ENCODE measurements at regions not wholly inside any gene's neighbourhood (a gene's known extent, or its start where the extent isn't known, plus 50 kb on each side); places are given as distances from the start of the nearest gene placed in this dataset.

- RAD21 ChIA-PET (ENCODE audit: low non-redundant PET in 1 of 2, low total read pairs in 2 of 2, uncharacterized antibody in 2 of 2, unreplicated experiment in 2 of 2), result no interaction called here
- no peak overlapping the region for H3K4me3 ChIP-seq (replicated peaks in 1 of 2; ENCODE audit: low read depth in 1 of 2, low read length in 2 of 2)
- no peaks in the 10 kb centered on the region for H3K79me2 ChIP-seq (ENCODE audit: insufficient read depth, low read length)
- TF ChIP-seq, protein P1, sequence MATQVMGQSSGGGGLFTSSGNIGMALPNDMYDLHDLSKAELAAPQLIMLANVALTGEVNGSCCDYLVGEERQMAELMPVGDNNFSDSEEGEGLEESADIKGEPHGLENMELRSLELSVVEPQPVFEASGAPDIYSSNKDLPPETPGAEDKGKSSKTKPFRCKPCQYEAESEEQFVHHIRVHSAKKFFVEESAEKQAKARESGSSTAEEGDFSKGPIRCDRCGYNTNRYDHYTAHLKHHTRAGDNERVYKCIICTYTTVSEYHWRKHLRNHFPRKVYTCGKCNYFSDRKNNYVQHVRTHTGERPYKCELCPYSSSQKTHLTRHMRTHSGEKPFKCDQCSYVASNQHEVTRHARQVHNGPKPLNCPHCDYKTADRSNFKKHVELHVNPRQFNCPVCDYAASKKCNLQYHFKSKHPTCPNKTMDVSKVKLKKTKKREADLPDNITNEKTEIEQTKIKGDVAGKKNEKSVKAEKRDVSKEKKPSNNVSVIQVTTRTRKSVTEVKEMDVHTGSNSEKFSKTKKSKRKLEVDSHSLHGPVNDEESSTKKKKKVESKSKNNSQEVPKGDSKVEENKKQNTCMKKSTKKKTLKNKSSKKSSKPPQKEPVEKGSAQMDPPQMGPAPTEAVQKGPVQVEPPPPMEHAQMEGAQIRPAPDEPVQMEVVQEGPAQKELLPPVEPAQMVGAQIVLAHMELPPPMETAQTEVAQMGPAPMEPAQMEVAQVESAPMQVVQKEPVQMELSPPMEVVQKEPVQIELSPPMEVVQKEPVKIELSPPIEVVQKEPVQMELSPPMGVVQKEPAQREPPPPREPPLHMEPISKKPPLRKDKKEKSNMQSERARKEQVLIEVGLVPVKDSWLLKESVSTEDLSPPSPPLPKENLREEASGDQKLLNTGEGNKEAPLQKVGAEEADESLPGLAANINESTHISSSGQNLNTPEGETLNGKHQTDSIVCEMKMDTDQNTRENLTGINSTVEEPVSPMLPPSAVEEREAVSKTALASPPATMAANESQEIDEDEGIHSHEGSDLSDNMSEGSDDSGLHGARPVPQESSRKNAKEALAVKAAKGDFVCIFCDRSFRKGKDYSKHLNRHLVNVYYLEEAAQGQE (IDR thresholded peaks at IDR 0.05; ENCODE audit: low read depth), result no peak
- no peak for TF ChIP-seq ZFX (IDR thresholded peaks at IDR 0.05)
- TF ChIP-seq SRF (IDR thresholded peaks at IDR 0.05; ENCODE audit: low read depth), result no peak
- TF ChIP-seq POLR2A (IDR thresholded peaks at IDR 0.05; ENCODE audit: borderline replicate concordance, extremely low read depth, insufficient read depth, insufficient read length), result no peak
- TF ChIP-seq SP1 (IDR thresholded peaks at IDR 0.05; ENCODE audit: low read depth), result no peak
- no peak for TF ChIP-seq EZH2 (IDR thresholded peaks at IDR 0.05)
- no peak for TF ChIP-seq ELF1 (IDR thresholded peaks at IDR 0.05; ENCODE audit: borderline replicate concordance, low read depth)
- TF ChIP-seq POLR2AphosphoS5 (IDR thresholded peaks at IDR 0.05; ENCODE audit: low read depth, low read length), result no peak
- no peak for TF ChIP-seq CEBPB (IDR thresholded peaks at IDR 0.05; ENCODE audit: low read depth)
- no peak for TF ChIP-seq CBX3 (IDR thresholded peaks at IDR 0.05; ENCODE audit: low read depth)
- TF ChIP-seq TCF7L2 (IDR thresholded peaks at IDR 0.05; ENCODE audit: borderline replicate concordance, extremely low read depth, insufficient read depth, insufficient read length), result no peak
- TF ChIP-seq, protein P2, sequence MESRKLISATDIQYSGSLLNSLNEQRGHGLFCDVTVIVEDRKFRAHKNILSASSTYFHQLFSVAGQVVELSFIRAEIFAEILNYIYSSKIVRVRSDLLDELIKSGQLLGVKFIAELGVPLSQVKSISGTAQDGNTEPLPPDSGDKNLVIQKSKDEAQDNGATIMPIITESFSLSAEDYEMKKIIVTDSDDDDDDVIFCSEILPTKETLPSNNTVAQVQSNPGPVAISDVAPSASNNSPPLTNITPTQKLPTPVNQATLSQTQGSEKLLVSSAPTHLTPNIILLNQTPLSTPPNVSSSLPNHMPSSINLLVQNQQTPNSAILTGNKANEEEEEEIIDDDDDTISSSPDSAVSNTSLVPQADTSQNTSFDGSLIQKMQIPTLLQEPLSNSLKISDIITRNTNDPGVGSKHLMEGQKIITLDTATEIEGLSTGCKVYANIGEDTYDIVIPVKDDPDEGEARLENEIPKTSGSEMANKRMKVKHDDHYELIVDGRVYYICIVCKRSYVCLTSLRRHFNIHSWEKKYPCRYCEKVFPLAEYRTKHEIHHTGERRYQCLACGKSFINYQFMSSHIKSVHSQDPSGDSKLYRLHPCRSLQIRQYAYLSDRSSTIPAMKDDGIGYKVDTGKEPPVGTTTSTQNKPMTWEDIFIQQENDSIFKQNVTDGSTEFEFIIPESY (IDR thresholded peaks at IDR 0.05; ENCODE audit: extremely low read depth, insufficient replicate concordance, low read length), result no peak
- TF ChIP-seq, protein P3, sequence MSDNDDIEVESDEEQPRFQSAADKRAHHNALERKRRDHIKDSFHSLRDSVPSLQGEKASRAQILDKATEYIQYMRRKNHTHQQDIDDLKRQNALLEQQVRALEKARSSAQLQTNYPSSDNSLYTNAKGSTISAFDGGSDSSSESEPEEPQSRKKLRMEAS (IDR thresholded peaks at IDR 0.05), result no peak
- no peak for TF ChIP-seq YY1 (IDR thresholded peaks at IDR 0.05; ENCODE audit: extremely low read depth, insufficient replicate concordance, low read depth, low read length)
- no peak for TF ChIP-seq EZH2phosphoT487 (IDR thresholded peaks at IDR 0.05; ENCODE audit: borderline replicate concordance)
- TF ChIP-seq ATF3 (IDR thresholded peaks at IDR 0.05), result no peak
- no peak for TF ChIP-seq JUND (IDR thresholded peaks at IDR 0.05)
- no peak for TF ChIP-seq EGR1 (IDR thresholded peaks at IDR 0.05; ENCODE audit: low read depth)
- intact Hi-C loops (cut with micrococcal nuclease), result no loop called here
- H3K9me2 ChIP-seq (ENCODE audit: insufficient read depth), result no peaks in the 10 kb centered on the region
- H3K9ac ChIP-seq (ENCODE audit: low read length), result no peak overlapping the region
- peaks cover 0 to 4% of the 10 kb centered on the region in 2 experiments; a peak in 1 of 4 replicates for H3K9me3 ChIP-seq (ENCODE audit: control insufficient read depth in 1 of 2, insufficient read depth in 1 of 2, low read depth in 1 of 2, low read length in 2 of 2)
- no peaks in the 10 kb centered on the region for H3K36me3 ChIP-seq (ENCODE audit: control insufficient read depth in 1 of 2, insufficient read depth in 2 of 2, low read length in 2 of 2)
- CTCF ChIA-PET, result no interaction called here
- DNase-seq (ENCODE audit: low read depth, low spot score), result no peak
- H3K4me1 ChIP-seq (ENCODE audit: control insufficient read depth in 1 of 2, insufficient read depth in 2 of 2, low read length in 2 of 2), result peaks cover 11 to 15% of the 10 kb centered on the region in 2 experiments
- ATAC-seq, result 0 out of 2 replicates have a peak, but pooled peaks have one; percentile 36
- H4K20me1 ChIP-seq (ENCODE audit: insufficient read depth), result no peaks in the 10 kb centered on the region
- no peak overlapping the region for H3K27ac ChIP-seq (ENCODE audit: low read depth, low read length)
- no peak overlapping the region for H3K4me2 ChIP-seq (ENCODE audit: low read length)
- H2AFZ ChIP-seq (ENCODE audit: low read depth, low read length, poor library complexity, severe bottlenecking), result peak overlapping the region; percentile 66
- BruUV-seq (replicated peaks), result no TSS peak
- POLR2A ChIA-PET, result no interaction called here
- H3K27me3 ChIP-seq (ENCODE audit: insufficient read depth, low read length), result no peaks in the 10 kb centered on the region; the same call in 1 of the 2 replicates
Observed at GRCh38 chr5:54862036-54862435, 123.4 kb downstream of the ESM1 start.

Measured in HCT116 (cell line).